ENCODE measurements at regions not wholly inside any gene's neighbourhood (a gene's known extent, or its start where the extent isn't known, plus 50 kb on each side); places are given as distances from the start of the nearest gene placed in this dataset.

GRCh38 chr4:66416425-66416824, 746.1 kb upstream of the EPHA5 start:
- TF ChIP-seq CTCF (IDR thresholded peaks at IDR 0.05) (no peak), POLR2AphosphoS5 (IDR thresholded peaks at IDR 0.05) (no peak)
